Thyroid gland (tissue), 4 donors: ENCODE measurements at regions not wholly inside any gene's neighbourhood (a gene's known extent, or its start where the extent isn't known, plus 50 kb on each side); places are given as distances from the start of the nearest gene placed in this dataset.

Experiments used
- POLR2A ChIP-seq, 2 donors: fragments of 450-650 bp; IDR thresholded peaks; one replicate each; pipeline ENCODE4 v1.6.1; 2017; ENCODE audit warnings: antibody characterized with exemption in 2 of 2, mild to moderate bottlenecking in 2 of 2, moderate library complexity in 1 of 2
- TF ChIP-seq, protein P1 (sequence below), 6 experiments: fragments of 200-600 bp in 3 of 6; fragments of 450-650 bp in 3 of 6; sonication (generic) in 3 of 6; IDR thresholded peaks; one replicate each; pipeline ENCODE4 v1.5.1; 2016 to 2019; ENCODE audit warnings: antibody characterized with exemption in 6 of 6, mild to moderate bottlenecking in 2 of 6, inconsistent platforms in 1 of 6, moderate library complexity in 1 of 6

DNA sequence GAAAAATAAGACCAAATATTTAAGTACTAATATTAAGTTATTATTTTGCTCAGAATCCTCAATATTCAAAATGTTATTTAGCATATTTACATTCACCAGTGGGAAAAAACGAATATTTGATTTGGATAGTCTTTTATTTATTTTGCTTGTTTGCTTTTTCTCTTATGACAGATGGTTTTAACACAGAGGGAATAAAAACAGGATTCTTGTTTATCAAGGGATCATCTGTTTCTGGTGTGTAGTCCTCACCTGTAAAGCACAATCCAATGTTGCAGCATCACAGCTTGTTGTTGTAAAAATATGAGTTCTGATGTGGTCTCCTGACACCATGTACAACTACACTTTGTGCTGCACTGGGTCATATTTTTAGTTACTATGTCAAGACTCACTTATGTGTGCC is 103.9 kb downstream of the AVPR1A start:
- TF ChIP-seq, protein P1, sequence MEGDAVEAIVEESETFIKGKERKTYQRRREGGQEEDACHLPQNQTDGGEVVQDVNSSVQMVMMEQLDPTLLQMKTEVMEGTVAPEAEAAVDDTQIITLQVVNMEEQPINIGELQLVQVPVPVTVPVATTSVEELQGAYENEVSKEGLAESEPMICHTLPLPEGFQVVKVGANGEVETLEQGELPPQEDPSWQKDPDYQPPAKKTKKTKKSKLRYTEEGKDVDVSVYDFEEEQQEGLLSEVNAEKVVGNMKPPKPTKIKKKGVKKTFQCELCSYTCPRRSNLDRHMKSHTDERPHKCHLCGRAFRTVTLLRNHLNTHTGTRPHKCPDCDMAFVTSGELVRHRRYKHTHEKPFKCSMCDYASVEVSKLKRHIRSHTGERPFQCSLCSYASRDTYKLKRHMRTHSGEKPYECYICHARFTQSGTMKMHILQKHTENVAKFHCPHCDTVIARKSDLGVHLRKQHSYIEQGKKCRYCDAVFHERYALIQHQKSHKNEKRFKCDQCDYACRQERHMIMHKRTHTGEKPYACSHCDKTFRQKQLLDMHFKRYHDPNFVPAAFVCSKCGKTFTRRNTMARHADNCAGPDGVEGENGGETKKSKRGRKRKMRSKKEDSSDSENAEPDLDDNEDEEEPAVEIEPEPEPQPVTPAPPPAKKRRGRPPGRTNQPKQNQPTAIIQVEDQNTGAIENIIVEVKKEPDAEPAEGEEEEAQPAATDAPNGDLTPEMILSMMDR (IDR thresholded peaks at IDR 0.05), result no peak
- no peak for TF ChIP-seq POLR2A (IDR thresholded peaks at IDR 0.05)
